Transverse colon (tissue), 4 donors: ENCODE measurements at regions not wholly inside any gene's neighbourhood (a gene's known extent, or its start where the extent isn't known, plus 50 kb on each side); places are given as distances from the start of the nearest gene placed in this dataset.

Experiments
- DNase-seq: peaks from one replicate; pipeline ENCODE4 v3.0.0-alpha.2; 2019
- H3K27ac ChIP-seq, 4 donors: fragments of 200-600 bp; sonication (generic); 2 replicates each; pipeline ENCODE4 v1.5.1; 2016 to 2018; ENCODE audit warnings: inconsistent platforms in 4 of 4
- H3K27me3 ChIP-seq: fragments of 200-600 bp; sonication (generic); 2 replicates; pipeline ENCODE4 v1.5.1; 2017; ENCODE audit warnings: inconsistent platforms
- H3K36me3 ChIP-seq, 4 donors: fragments of 200-600 bp; sonication (generic); 2 replicates each; pipeline ENCODE4 v1.5.1; 2017 to 2019; ENCODE audit warnings: inconsistent platforms in 4 of 4
- H3K4me1 ChIP-seq, 4 donors: fragments of 200-600 bp; sonication (generic); 2 replicates each; pipeline ENCODE4 v1.5.1; 2017 to 2020; ENCODE audit warnings: inconsistent platforms in 4 of 4
- H3K4me3 ChIP-seq, 4 donors: fragments of 200-600 bp; sonication (generic); 1 replicate in 1 of 4; 2 replicates in 3 of 4; pipeline versions ENCODE4 v1.5.1 to v1.6.1; 2017 to 2019; ENCODE audit warnings: inconsistent platforms in 4 of 4
- H3K9me3 ChIP-seq, 2 donors: fragments of 200-600 bp; sonication (generic); 2 replicates each; pipeline ENCODE4 v1.5.1; 2017 to 2019; ENCODE audit warnings: inconsistent platforms in 2 of 2
- EP300 ChIP-seq: sonication (generic); formaldehyde crosslinking; IDR thresholded peaks from one replicate; pipeline ENCODE4 v1.6.1; 2017; ENCODE audit warnings: antibody characterized with exemption, low read depth
- POLR2A ChIP-seq: fragments of 450-650 bp; IDR thresholded peaks from one replicate; pipeline ENCODE4 v1.6.1; 2016; ENCODE audit warnings: antibody characterized with exemption, mild to moderate bottlenecking, moderate library complexity
- POLR2AphosphoS5 ChIP-seq, 3 donors: sonication (generic); formaldehyde crosslinking; IDR thresholded peaks; one replicate each; pipeline ENCODE4 v1.6.1; 2016; ENCODE audit warnings: antibody characterized with exemption in 3 of 3
- WGBS, 2 donors: methylation state at CpG; one replicate each; pipeline ENCODE4 v1.1.5; 2018; ENCODE audit warnings: low coverage in 1 of 2; 5-methylcytosine and 5-hydroxymethylcytosine counted together
- in situ Hi-C, 4 donors: fragments of 200-750 bp; cut with MboI; loops; one replicate each; pipeline versions ENCODE4 v1.15.0 to v1.15.1; 2017; ENCODE audit warnings: low sequenced_read_pairs in 3 of 4, low pct_ligation_motif_present in 1 of 4, low pct_unique_long_range_greater_than_20kb in 1 of 4
- intact Hi-C: fragments of 100-400 bp; cut with DNase I; formaldehyde crosslinking; loops from one replicate; pipeline ENCODE4 v1.15.1; 2023; ENCODE audit warnings: low total_unique reads
- TF ChIP-seq, protein P1 (sequence below), 5 experiments: fragments of 200-600 bp in 3 of 5; fragments of 450-650 bp in 2 of 5; sonication (generic) in 3 of 5; IDR thresholded peaks; 1 replicate in 2 of 5; 2 replicates in 3 of 5; pipeline ENCODE4 v1.5.1; 2016 to 2017; ENCODE audit warnings: antibody characterized with exemption in 5 of 5, inconsistent platforms in 3 of 5, mild to moderate bottlenecking in 2 of 5, moderate library complexity in 1 of 5

DNA sequence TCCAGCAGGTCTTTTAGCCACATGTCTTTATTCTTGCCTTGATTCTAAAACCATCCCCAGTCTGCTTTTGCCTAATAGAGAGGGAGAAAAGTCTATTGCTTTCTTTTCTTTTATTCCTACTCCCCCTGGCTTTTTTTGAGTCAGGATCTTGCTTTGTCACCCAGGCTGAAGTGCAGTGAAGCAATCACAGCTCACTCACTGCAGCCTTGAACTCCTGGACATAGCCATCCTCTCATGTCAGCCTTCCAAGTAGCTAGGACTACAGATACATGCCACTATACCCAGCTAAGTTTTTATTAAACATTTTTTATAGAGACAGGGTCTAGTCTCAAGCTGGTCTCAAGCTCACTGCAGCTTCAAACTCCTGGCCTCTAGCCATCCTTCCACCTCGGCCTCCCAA lies 72.5 kb upstream of the PAXBP1 start:
- no peak overlapping the region for H3K27ac ChIP-seq
- intact Hi-C loops (no loop called here), in situ Hi-C loops (loop anchor here in 1 of 4 donors (25.0 kb wide), 1 partner anchor 618 kb away; no protein-coding TSS in a partner anchor)
- 48% methylated on average over 1 of the region's 1 CpG; no CpG with 5 or more reads in 1 of the 2 donors for WGBS, 2 donors
- H3K4me3 ChIP-seq, result no peak overlapping the region
- TF ChIP-seq POLR2AphosphoS5 (IDR thresholded peaks at IDR 0.05), result no peak
- TF ChIP-seq, protein P1, sequence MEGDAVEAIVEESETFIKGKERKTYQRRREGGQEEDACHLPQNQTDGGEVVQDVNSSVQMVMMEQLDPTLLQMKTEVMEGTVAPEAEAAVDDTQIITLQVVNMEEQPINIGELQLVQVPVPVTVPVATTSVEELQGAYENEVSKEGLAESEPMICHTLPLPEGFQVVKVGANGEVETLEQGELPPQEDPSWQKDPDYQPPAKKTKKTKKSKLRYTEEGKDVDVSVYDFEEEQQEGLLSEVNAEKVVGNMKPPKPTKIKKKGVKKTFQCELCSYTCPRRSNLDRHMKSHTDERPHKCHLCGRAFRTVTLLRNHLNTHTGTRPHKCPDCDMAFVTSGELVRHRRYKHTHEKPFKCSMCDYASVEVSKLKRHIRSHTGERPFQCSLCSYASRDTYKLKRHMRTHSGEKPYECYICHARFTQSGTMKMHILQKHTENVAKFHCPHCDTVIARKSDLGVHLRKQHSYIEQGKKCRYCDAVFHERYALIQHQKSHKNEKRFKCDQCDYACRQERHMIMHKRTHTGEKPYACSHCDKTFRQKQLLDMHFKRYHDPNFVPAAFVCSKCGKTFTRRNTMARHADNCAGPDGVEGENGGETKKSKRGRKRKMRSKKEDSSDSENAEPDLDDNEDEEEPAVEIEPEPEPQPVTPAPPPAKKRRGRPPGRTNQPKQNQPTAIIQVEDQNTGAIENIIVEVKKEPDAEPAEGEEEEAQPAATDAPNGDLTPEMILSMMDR (IDR thresholded peaks at IDR 0.05), result no peak
- TF ChIP-seq EP300, result no peak
- TF ChIP-seq POLR2A, result no peak
- DNase-seq, result no peak
- no peaks in the 10 kb centered on the region for H3K36me3 ChIP-seq
- peaks cover 21% of the 10 kb centered on the region for H3K27me3 ChIP-seq
- no peaks in the 10 kb centered on the region for H3K9me3 ChIP-seq
- H3K4me1 ChIP-seq, result no peaks in the 10 kb centered on the region

DNA sequence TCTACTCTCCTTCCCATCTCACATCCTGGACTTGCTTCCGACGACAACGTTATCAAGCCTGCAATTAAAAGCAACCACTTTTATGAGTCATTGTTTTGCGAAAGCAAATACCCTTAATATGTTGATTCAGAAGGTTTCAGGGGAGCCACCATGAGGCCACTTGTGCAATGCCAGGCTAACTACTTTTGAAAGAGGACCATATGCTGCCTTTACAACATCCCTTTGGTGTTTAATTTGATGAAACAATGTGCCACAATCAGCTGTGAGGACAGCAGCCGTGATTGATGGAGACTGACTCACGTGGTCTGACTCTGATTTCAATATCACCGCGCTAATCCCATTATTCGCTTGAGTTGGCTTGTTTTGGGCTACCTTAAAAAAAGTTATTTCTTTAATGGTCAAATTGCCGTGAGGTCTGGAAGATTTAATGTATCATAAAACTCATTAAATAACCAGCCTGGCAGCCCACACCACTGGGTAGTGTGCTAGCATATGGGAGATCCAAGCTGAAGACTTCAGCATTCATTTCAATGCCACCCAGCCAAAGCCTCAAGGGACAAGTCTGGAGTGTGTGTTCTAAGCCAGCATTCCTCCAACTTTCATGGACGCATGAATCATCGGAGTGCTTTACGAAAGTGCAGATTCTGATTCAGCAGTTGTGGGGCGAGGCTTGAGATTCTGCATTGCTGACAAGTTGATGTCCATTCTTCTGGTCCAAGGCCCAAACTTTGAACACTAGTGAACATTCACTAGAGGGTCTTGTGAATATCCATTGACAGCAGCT lies 73.3 kb upstream of the PAXBP1 start:
- WGBS, 2 donors, result 47 to 63% methylated on average over 6 to 14 of the region's 14 CpGs
- no peaks in the 10 kb centered on the region for H3K9me3 ChIP-seq
- no peaks in the 10 kb centered on the region for H3K36me3 ChIP-seq
- no peak for TF ChIP-seq POLR2A
- TF ChIP-seq, protein P1 (IDR thresholded peaks at IDR 0.05), result no peak
- TF ChIP-seq POLR2AphosphoS5 (IDR thresholded peaks at IDR 0.05), result no peak
- no peak for TF ChIP-seq EP300
- intact Hi-C loops, result no loop called here
- H3K27me3 ChIP-seq, result peaks cover 24% of the 10 kb centered on the region
- in situ Hi-C loops, result loop anchor here in 1 of 4 donors (25.0 kb wide), 1 partner anchor 617 kb away; no protein-coding TSS in a partner anchor
- H3K4me3 ChIP-seq, result no peak overlapping the region
- no peak overlapping the region for H3K27ac ChIP-seq
- no peaks in the 10 kb centered on the region for H3K4me1 ChIP-seq
- no peak for DNase-seq

DNA sequence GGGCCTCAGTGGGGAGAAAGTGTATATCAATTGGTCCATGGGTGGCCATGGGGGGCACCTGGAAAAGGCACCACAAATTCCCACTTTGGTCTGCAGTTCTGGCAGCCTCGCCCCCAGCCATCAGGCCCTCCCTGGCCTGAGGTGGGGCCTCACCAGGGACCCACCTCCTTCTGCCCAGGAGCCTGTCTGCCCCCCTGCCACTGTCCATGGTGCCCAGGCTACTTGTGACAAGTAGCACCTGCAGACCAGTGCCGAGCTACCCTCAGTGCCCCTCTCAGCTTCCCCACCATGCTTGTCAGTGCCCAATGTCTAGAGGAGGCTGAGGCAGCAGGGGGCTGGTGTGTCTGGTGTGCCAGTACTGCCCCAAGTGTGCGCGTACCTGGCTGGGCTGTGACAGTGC lies 87.1 kb upstream of the PAXBP1 start:
- Histone ChIP-seq H3K27me3 (peaks cover 19% of the 10 kb centered on the region), H3K27ac (no peak overlapping the region), H3K36me3 (no peaks in the 10 kb centered on the region), H3K4me1 (no peaks in the 10 kb centered on the region), H3K4me3 (no peak overlapping the region), H3K9me3 (no peaks in the 10 kb centered on the region)
- in situ Hi-C loops (no loop called here), intact Hi-C loops (no loop called here)
- DNase-seq, result no peak
- TF ChIP-seq POLR2AphosphoS5 (IDR thresholded peaks at IDR 0.05) (no peak), EP300 (no peak), POLR2A (no peak)
- TF ChIP-seq, protein P1 (IDR thresholded peaks at IDR 0.05), result no peak
- WGBS, 2 donors, result 68% methylated on average over 4 of the region's 4 CpGs; no CpG with 5 or more reads in 1 of the 2 donors

DNA sequence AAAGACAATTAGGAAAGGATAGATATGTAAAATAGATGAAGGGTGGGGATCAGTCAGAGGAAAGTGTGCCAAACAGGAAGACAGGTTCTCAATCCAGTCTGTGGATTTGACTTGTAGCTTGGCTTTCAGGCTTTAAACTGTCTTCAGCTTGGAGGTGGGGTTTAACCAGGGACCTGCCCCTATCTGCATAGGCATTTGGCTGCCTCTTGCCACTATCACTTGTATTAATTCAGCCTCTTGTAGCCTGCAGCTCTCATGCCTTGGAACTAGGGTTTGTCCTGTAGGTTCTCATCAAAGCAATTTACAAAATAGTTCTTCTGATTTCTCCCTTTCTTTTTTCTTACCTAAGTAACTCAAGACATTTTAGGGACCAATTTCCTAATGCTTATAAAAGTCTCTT lies 88.8 kb upstream of the PAXBP1 start:
- Histone ChIP-seq H3K36me3 (no peaks in the 10 kb centered on the region), H3K4me1 (no peaks in the 10 kb centered on the region), H3K9me3 (no peaks in the 10 kb centered on the region), H3K27me3 (peaks cover 19% of the 10 kb centered on the region), H3K4me3 (no peak overlapping the region), H3K27ac (no peak overlapping the region)
- in situ Hi-C loops (no loop called here), intact Hi-C loops (no loop called here)
- TF ChIP-seq POLR2AphosphoS5 (IDR thresholded peaks at IDR 0.05) (no peak), POLR2A (no peak), EP300 (no peak)
- TF ChIP-seq, protein P1 (IDR thresholded peaks at IDR 0.05), result no peak
- DNase-seq, result no peak
